H1 (cell line): ENCODE measurements at regions not wholly inside any gene's neighbourhood (a gene's known extent, or its start where the extent isn't known, plus 50 kb on each side); places are given as distances from the start of the nearest gene placed in this dataset.

ENCODE experiments used
- CTCF ChIA-PET: fragments of 300-600 bp; sonication (Branson Sonifier 250); formaldehyde crosslinking; loops from one replicate; lab custom pipeline; 2021; ENCODE audit not compliant: partially characterized antibody; lab: Charles Lee
- POLR2A ChIA-PET: fragments of 300-600 bp; sonication (Branson Sonifier 250); formaldehyde crosslinking; loops from one replicate; lab custom pipeline; 2021; ENCODE audit warnings: inconsistent platforms; ENCODE audit not compliant: partially characterized antibody; lab: Charles Lee
- DNase-seq, 2 experiments: peaks; one replicate each; pipeline versions ENCODE4 v3.0.0 to v3.0.0-alpha.2; 2010 to 2022; ENCODE audit warnings: low spot score in 2 of 2, low read depth in 1 of 2, mixed read lengths in 1 of 2
- FAIRE-seq: peaks from 2 replicates; lab custom pipeline; 2011; peaks lifted over from hg19 to GRCh38; lab: Jason Lieb, UNC
- H2AFZ ChIP-seq: 2 replicates; pipeline ENCODE4 v1.8.1; 2012; ENCODE audit warnings: low read length, inconsistent platforms
- H2AK5ac ChIP-seq: 2 replicates; pipeline ENCODE4 v1.6.1; 2013; ENCODE audit warnings: low read depth, low read length
- H2BK120ac ChIP-seq: replicated peaks from 2 replicates; pipeline ENCODE3; 2013; ENCODE audit warnings: low read depth, low read length, inconsistent platforms
- H2BK12ac ChIP-seq: 2 replicates; pipeline ENCODE4 v1.6.1; 2013; ENCODE audit warnings: low read depth, low read length
- H2BK15ac ChIP-seq: 2 replicates; pipeline ENCODE4 v1.6.1; 2013; ENCODE audit warnings: low read length
- H2BK20ac ChIP-seq: 2 replicates; pipeline ENCODE4 v1.6.1; 2013; ENCODE audit warnings: low read length
- H2BK5ac ChIP-seq: 2 replicates; pipeline ENCODE4 v1.6.1; 2013; ENCODE audit warnings: low read depth, low read length
- H3K14ac ChIP-seq: 2 replicates; pipeline ENCODE4 v1.6.1; 2013; ENCODE audit warnings: inconsistent platforms; ENCODE audit not compliant: insufficient read length
- H3K18ac ChIP-seq: 2 replicates; pipeline ENCODE4 v1.6.1; 2013; ENCODE audit warnings: low read length; ENCODE audit errors: extremely low read depth
- H3K23ac ChIP-seq: 2 replicates; pipeline ENCODE4 v1.6.1; 2013; ENCODE audit warnings: inconsistent platforms; ENCODE audit not compliant: insufficient read length
- H3K23me2 ChIP-seq: 2 replicates; pipeline ENCODE4 v1.6.1; 2013; ENCODE audit warnings: low read depth, low read length
- H3K27ac ChIP-seq: 2 replicates; pipeline ENCODE4 v1.6.1; 2011; ENCODE audit warnings: low read depth, low read length, inconsistent platforms
- H3K27me3 ChIP-seq, 4 experiments: replicated peaks in 1 of 4; 1 replicate in 1 of 4; 2 replicates in 3 of 4; pipeline versions ENCODE4 v1.6.1 to v1.8.1; 2011 to 2013; ENCODE audit warnings: low read length in 3 of 4, mild to moderate bottlenecking in 3 of 4, inconsistent platforms in 2 of 4, mixed read lengths in 2 of 4, moderate library complexity in 1 of 4; ENCODE audit not compliant: control insufficient read depth in 3 of 4, insufficient read depth in 3 of 4; ENCODE audit errors: extremely low read depth in 1 of 4
- H3K36me3 ChIP-seq, 4 experiments: 2 replicates each; pipeline versions ENCODE4 v1.6.1 to v1.8.1; 2011 to 2013; ENCODE audit warnings: mild to moderate bottlenecking in 4 of 4, low read length in 3 of 4, moderate library complexity in 2 of 4, control low read depth in 1 of 4, inconsistent platforms in 1 of 4; ENCODE audit not compliant: insufficient read depth in 4 of 4, control insufficient read depth in 2 of 4
- H3K4ac ChIP-seq: replicated peaks from 2 replicates; pipeline ENCODE3; 2013; ENCODE audit warnings: low read length, low read depth, mixed read lengths, inconsistent platforms; ENCODE audit not compliant: insufficient read length
- H3K4me1 ChIP-seq, 4 experiments: replicated peaks in 1 of 4; 1 replicate in 1 of 4; 2 replicates in 3 of 4; pipeline versions ENCODE4 v1.6.1 to v1.8.1; 2011 to 2013; ENCODE audit warnings: low read length in 3 of 4, inconsistent platforms in 2 of 4, mixed read lengths in 1 of 4; ENCODE audit not compliant: insufficient read depth in 4 of 4, control insufficient read depth in 3 of 4
- H3K4me2 ChIP-seq, 2 experiments: 2 replicates each; pipeline versions ENCODE4 v1.6.1 to v1.8.1; 2011 to 2013; ENCODE audit warnings: low read depth in 2 of 2, low read length in 2 of 2, control low read depth in 1 of 2, inconsistent platforms in 1 of 2, mild to moderate bottlenecking in 1 of 2; ENCODE audit not compliant: insufficient read depth in 1 of 2
- H3K4me3 ChIP-seq, 4 experiments: fragments of 200-600, 300-600 bp in 1 of 4; sonication (generic), shearing (Covaris generic), sonication (Bioruptor Twin) in 1 of 4; 2 replicates each; pipeline versions ENCODE4 v1.5.1 to v1.8.1; 2011 to 2016; ENCODE audit warnings: low read length in 4 of 4, low read depth in 3 of 4, control low read depth in 2 of 4, inconsistent platforms in 2 of 4, mild to moderate bottlenecking in 2 of 4, mixed read lengths in 1 of 4, moderate library complexity in 1 of 4; ENCODE audit not compliant: insufficient read depth in 2 of 4; ENCODE audit errors: extremely low read depth in 1 of 4
- H3K56ac ChIP-seq: replicated peaks from 2 replicates; pipeline ENCODE3; 2013; ENCODE audit warnings: low read depth, mild to moderate bottlenecking, mixed read lengths, low read length, inconsistent platforms; ENCODE audit not compliant: insufficient read length
- H3K79me1 ChIP-seq: 2 replicates; pipeline ENCODE4 v1.6.1; 2013; ENCODE audit warnings: low read depth, low read length, control low read depth
- H3K79me2 ChIP-seq, 2 experiments: 2 replicates each; pipeline versions ENCODE4 v1.6.1 to v1.8.1; 2012 to 2013; ENCODE audit warnings: low read length in 2 of 2, mild to moderate bottlenecking in 2 of 2, inconsistent platforms in 1 of 2; ENCODE audit not compliant: insufficient read depth in 2 of 2, control insufficient read depth in 1 of 2
- H3K9ac ChIP-seq, 4 experiments: replicated peaks in 1 of 4; 1 replicate in 1 of 4; 2 replicates in 3 of 4; pipeline versions ENCODE4 v1.6.1 to v1.8.1; 2011 to 2013; ENCODE audit warnings: low read depth in 3 of 4, low read length in 3 of 4, control low read depth in 2 of 4, mild to moderate bottlenecking in 2 of 4, moderate library complexity in 2 of 4, inconsistent platforms in 1 of 4; ENCODE audit errors: extremely low read depth in 1 of 4
- H3K9me3 ChIP-seq, 2 experiments: 2 replicates each; pipeline versions ENCODE4 v1.6.1 to v1.8.1; 2012 to 2013; ENCODE audit warnings: mild to moderate bottlenecking in 2 of 2, moderate library complexity in 2 of 2, control low read depth in 1 of 2, inconsistent platforms in 1 of 2, low read depth in 1 of 2, low read length in 1 of 2, mixed read lengths in 1 of 2; ENCODE audit not compliant: insufficient read depth in 2 of 2
- H4K20me1 ChIP-seq, 2 experiments: replicated peaks in 1 of 2; 2 replicates each; pipeline versions ENCODE3 to v1.8.1; 2011 to 2013; ENCODE audit warnings: inconsistent platforms in 2 of 2, low read length in 2 of 2, mild to moderate bottlenecking in 1 of 2; ENCODE audit not compliant: insufficient read depth in 2 of 2, control insufficient read depth in 1 of 2
- H4K5ac ChIP-seq: 2 replicates; pipeline ENCODE4 v1.6.1; 2013; ENCODE audit warnings: low read length, low read depth, mixed read lengths, inconsistent platforms; ENCODE audit not compliant: insufficient read length
- H4K8ac ChIP-seq: 2 replicates; pipeline ENCODE4 v1.8.0; 2013; ENCODE audit warnings: mild to moderate bottlenecking, moderate library complexity, low read length, inconsistent platforms; ENCODE audit not compliant: insufficient read depth; ENCODE audit errors: extremely low read depth
- H4K91ac ChIP-seq: replicated peaks from 2 replicates; pipeline ENCODE3; 2013; ENCODE audit warnings: low read length, mixed read lengths, inconsistent platforms; ENCODE audit not compliant: insufficient read length
- CHD2 ChIP-seq: IDR thresholded peaks from 2 replicates; pipeline ENCODE4 v1.6.1; 2012; ENCODE audit warnings: low read length, improper control_type of control experiment
- KDM4A ChIP-seq: IDR thresholded peaks from one replicate; pipeline ENCODE4 v1.7.1; 2012; ENCODE audit warnings: low read depth, mild to moderate bottlenecking, moderate library complexity, low read length, inconsistent platforms; ENCODE audit not compliant: severe bottlenecking
- NANOG ChIP-seq: IDR thresholded peaks from 2 replicates; pipeline ENCODE4 v1.6.1; 2011; ENCODE audit warnings: low read length, low read depth, mild to moderate bottlenecking, inconsistent platforms; ENCODE audit not compliant: insufficient read depth, poor library complexity, severe bottlenecking
- TF ChIP-seq, protein P1 (sequence below), 3 experiments: IDR thresholded peaks; 1 replicate in 2 of 3; 2 replicates in 1 of 3; pipeline versions ENCODE4 v1.5.1 to v1.6.1; 2011; ENCODE audit warnings: low read length in 3 of 3, mild to moderate bottlenecking in 3 of 3, inconsistent platforms in 2 of 3, low read depth in 1 of 3, moderate library complexity in 1 of 3; ENCODE audit not compliant: insufficient read depth in 1 of 3; ENCODE audit errors: control extremely low read depth in 1 of 3

DNA sequence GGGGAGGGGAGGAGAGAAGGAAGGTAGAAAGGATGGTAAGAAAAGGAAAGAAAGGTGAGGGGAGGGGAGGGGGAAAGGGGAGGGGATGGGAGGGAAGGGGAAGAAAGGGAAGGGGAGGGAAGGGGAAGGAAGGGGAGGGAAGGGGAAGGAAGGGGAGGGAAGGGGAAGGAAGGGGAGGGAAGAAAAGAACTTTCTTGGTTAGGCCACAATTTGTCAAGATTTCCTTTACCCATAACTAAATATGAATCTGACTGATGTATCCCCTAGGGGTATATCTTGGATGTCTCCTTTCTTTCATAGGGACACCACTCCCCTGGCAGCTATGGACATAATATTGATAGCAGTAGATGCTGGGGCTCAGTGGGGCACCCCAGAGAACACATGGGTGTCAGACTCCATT lies 54.4 kb upstream of the PRELP start:
- Histone ChIP-seq H2BK15ac (no peak overlapping the region), H2AFZ (no peak overlapping the region), H3K14ac (no peak overlapping the region), H3K4ac (no peak overlapping the region), H3K23ac (no peak overlapping the region), H4K91ac (no peak overlapping the region), H3K9ac (no peak overlapping the region), H2BK120ac (no peak overlapping the region), H4K5ac (no peak overlapping the region), H3K4me1 (no peaks in the 10 kb centered on the region), H3K27ac (no peak overlapping the region), H2BK5ac (no peak overlapping the region), H3K79me1 (no peaks in the 10 kb centered on the region), H3K4me2 (no peak overlapping the region), H3K18ac (no peak overlapping the region), H2BK12ac (no peak overlapping the region), H3K56ac (no peak overlapping the region), H3K23me2 (no peaks in the 10 kb centered on the region), H4K20me1 (no peaks in the 10 kb centered on the region), H3K27me3 (no peaks in the 10 kb centered on the region), H2AK5ac (no peak overlapping the region), H3K9me3 (no peaks in the 10 kb centered on the region), H3K36me3 (no peaks in the 10 kb centered on the region), H4K8ac (no peak overlapping the region), H2BK20ac (no peak overlapping the region), H3K4me3 (no peak overlapping the region), H3K79me2 (no peaks in the 10 kb centered on the region)
- DNase-seq (no peak), FAIRE-seq (no peak)
- TF ChIP-seq, protein P1, sequence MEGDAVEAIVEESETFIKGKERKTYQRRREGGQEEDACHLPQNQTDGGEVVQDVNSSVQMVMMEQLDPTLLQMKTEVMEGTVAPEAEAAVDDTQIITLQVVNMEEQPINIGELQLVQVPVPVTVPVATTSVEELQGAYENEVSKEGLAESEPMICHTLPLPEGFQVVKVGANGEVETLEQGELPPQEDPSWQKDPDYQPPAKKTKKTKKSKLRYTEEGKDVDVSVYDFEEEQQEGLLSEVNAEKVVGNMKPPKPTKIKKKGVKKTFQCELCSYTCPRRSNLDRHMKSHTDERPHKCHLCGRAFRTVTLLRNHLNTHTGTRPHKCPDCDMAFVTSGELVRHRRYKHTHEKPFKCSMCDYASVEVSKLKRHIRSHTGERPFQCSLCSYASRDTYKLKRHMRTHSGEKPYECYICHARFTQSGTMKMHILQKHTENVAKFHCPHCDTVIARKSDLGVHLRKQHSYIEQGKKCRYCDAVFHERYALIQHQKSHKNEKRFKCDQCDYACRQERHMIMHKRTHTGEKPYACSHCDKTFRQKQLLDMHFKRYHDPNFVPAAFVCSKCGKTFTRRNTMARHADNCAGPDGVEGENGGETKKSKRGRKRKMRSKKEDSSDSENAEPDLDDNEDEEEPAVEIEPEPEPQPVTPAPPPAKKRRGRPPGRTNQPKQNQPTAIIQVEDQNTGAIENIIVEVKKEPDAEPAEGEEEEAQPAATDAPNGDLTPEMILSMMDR (IDR thresholded peaks at IDR 0.05; ENCODE audit: control extremely low read depth in 1 of 3, insufficient read depth in 1 of 3, low read depth in 1 of 3, low read length in 3 of 3) = no peak
- TF ChIP-seq KDM4A = no peak
- TF ChIP-seq CHD2 = no peak
- no peak for TF ChIP-seq NANOG
- POLR2A ChIA-PET = no interaction called here
- CTCF ChIA-PET = interaction anchor here (2.8 kb wide), 1 partner anchor 79 kb away, joined by 10 read pairs; no protein-coding TSS in a partner anchor
